ENCODE measurements at regions not wholly inside any gene's neighbourhood (a gene's known extent, or its start where the extent isn't known, plus 50 kb on each side); places are given as distances from the start of the nearest gene placed in this dataset.
"Not testable (repeated sequence)": the region's sequence is repeated elsewhere in the genome, so short reads cannot be mapped to it uniquely, and the experiment has no call there.

DNA sequence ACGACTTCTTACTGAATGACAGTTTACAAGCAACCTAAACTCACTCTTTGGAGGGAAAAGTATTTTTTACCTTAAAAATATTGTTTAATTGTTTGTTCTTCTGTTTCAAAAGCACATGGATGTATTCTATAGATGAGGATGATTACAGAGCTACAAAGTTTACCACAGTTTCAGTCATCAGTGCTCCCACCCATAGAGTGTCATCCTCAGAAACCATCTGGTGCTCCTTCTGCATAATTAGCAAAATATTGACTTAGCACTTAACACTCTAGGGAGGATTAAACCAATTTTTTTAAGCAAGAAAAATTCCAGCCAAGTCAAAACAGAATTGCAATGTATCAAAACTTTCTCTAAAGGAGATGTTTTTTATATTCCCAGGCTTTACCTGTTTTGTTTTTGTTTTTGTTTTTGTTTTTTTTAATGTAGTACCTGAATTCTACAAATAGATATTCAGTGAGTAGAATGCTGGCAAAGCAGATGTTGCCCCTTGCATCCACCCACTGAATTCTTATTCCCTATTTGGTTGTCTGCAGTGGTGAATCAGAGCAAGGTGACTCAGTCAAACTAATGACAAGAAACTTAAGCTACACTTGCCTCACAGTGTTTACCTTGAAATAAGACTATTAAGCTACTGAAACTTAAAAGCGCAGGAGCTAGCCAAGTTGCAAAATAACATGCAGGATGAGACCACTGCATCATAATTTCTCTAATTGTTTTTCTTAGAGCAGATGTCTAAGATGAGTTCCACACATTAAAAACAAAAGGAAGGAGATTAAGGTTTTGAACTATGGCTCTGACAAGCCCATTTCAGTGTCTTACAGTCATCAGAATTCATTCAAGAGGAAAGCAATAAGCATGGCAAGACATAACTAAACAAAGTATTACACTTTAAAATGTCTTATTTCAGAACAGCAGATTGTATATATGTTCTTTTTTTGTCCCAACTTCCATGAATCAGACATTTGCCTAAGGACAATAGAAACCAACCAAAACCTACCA lies 155.1 kb upstream of the SOX6 start:
- DNase-seq (ENCODE audit: low spot score, unreplicated experiment), result no peak
- peaks cover 5% of the 10 kb centered on the region for H3K36me3 Mint-ChIP-seq (ENCODE audit: insufficient read depth)
- no peak overlapping the region for H3K27ac Mint-ChIP-seq
- H3K27me3 Mint-ChIP-seq, result no peaks in the 10 kb centered on the region
- H3K4me3 Mint-ChIP-seq (ENCODE audit: low read depth), result no peak overlapping the region
- H3K9me3 Mint-ChIP-seq (ENCODE audit: low read depth), result peaks cover 4% of the 10 kb centered on the region
- no peaks in the 10 kb centered on the region for H3K4me1 Mint-ChIP-seq (ENCODE audit: low read depth)
- TF ChIP-seq, protein P1, sequence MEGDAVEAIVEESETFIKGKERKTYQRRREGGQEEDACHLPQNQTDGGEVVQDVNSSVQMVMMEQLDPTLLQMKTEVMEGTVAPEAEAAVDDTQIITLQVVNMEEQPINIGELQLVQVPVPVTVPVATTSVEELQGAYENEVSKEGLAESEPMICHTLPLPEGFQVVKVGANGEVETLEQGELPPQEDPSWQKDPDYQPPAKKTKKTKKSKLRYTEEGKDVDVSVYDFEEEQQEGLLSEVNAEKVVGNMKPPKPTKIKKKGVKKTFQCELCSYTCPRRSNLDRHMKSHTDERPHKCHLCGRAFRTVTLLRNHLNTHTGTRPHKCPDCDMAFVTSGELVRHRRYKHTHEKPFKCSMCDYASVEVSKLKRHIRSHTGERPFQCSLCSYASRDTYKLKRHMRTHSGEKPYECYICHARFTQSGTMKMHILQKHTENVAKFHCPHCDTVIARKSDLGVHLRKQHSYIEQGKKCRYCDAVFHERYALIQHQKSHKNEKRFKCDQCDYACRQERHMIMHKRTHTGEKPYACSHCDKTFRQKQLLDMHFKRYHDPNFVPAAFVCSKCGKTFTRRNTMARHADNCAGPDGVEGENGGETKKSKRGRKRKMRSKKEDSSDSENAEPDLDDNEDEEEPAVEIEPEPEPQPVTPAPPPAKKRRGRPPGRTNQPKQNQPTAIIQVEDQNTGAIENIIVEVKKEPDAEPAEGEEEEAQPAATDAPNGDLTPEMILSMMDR (IDR thresholded peaks at IDR 0.05; ENCODE audit: unreplicated experiment), result no peak

DNA sequence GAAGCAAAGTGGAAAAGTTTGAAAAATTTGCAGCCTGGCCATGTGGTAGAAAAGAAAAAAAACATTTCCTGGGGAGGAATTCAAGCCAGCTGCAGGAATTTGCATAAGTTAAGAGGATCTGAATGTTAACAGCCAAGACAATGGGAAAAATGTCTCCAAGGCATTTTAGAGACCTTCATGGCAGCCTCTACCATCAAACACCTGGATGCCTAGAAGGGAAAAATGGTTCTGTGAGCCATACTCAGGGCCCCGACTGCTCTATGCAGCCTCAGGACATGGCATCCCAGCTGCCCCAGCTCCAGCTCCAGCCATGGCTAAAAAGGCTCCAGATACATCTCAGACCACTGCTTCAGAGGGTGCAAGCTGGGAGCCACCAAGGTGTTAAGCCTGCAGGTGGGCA lies 149.1 kb upstream of the SOX6 start:
- Mint-ChIP-seq H3K9me3 (ENCODE audit: low read depth) (peaks cover 28% of the 10 kb centered on the region), H3K27me3 (no peaks in the 10 kb centered on the region), H3K36me3 (ENCODE audit: insufficient read depth) (peaks cover 8% of the 10 kb centered on the region), H3K27ac (no peak overlapping the region), H3K4me1 (ENCODE audit: low read depth) (no peaks in the 10 kb centered on the region), H3K4me3 (ENCODE audit: low read depth) (no peak overlapping the region)
- TF ChIP-seq, protein P1 (IDR thresholded peaks at IDR 0.05; ENCODE audit: unreplicated experiment), result no peak
- no peak for DNase-seq (ENCODE audit: low spot score, unreplicated experiment)

- not testable (repeated sequence) for H3K27ac Mint-ChIP-seq; H3K4me3 Mint-ChIP-seq (ENCODE audit: low read depth); H3K36me3 Mint-ChIP-seq (ENCODE audit: insufficient read depth); H3K4me1 Mint-ChIP-seq (ENCODE audit: low read depth); DNase-seq (ENCODE audit: low spot score, unreplicated experiment); H3K27me3 Mint-ChIP-seq
- peaks cover 34% of the 10 kb centered on the region for H3K9me3 Mint-ChIP-seq (ENCODE audit: low read depth)
These were observed 147.5 kb upstream of the SOX6 start for GRCh38 chr11:16503891-16504290.

GRCh38 chr11:16494918-16495691 lies 138.8 kb upstream of the SOX6 start:
- no peak overlapping the region for H3K4me3 Mint-ChIP-seq (ENCODE audit: low read depth)

DNA sequence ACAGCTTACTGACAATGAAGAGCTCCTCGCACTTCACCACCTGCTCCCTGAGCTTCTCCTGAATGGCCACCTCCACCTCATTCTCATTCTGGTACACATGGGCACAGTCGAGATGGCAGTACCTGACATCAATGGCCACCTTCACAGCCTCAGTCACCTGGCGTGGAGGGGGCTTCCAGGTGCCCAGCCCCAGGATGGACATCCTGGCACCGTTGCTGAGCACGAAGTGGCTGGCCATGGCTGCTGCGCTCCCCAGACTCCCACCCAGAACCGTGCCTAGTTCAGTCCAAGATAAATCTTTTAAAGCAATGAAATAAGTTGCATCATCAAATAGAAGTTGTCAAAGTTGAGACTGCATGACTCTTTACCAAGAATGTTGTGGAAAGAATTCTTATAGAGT lies 128.1 kb upstream of the SOX6 start:
- TF ChIP-seq, protein P1 (IDR thresholded peaks at IDR 0.05; ENCODE audit: unreplicated experiment), result no peak
- H3K9me3 Mint-ChIP-seq (ENCODE audit: low read depth), result no peaks in the 10 kb centered on the region
- no peak overlapping the region for H3K4me3 Mint-ChIP-seq (ENCODE audit: low read depth)
- H3K4me1 Mint-ChIP-seq (ENCODE audit: low read depth), result no peaks in the 10 kb centered on the region
- DNase-seq (ENCODE audit: low spot score, unreplicated experiment), result no peak
- no peaks in the 10 kb centered on the region for H3K36me3 Mint-ChIP-seq (ENCODE audit: insufficient read depth)
- H3K27ac Mint-ChIP-seq, result no peak overlapping the region
- H3K27me3 Mint-ChIP-seq, result no peaks in the 10 kb centered on the region

More at GRCh38 chr11:16494918-16495691, 138.8 kb upstream of the SOX6 start:
- Mint-ChIP-seq H3K27ac (no peak overlapping the region), H3K27me3 (no peaks in the 10 kb centered on the region), H3K4me1 (ENCODE audit: low read depth) (no peaks in the 10 kb centered on the region), H3K36me3 (ENCODE audit: insufficient read depth) (peaks cover 6% of the 10 kb centered on the region), H3K9me3 (ENCODE audit: low read depth) (peaks cover 18% of the 10 kb centered on the region)
- DNase-seq (ENCODE audit: low spot score, unreplicated experiment), result no peak
- TF ChIP-seq, protein P1 (IDR thresholded peaks at IDR 0.05; ENCODE audit: unreplicated experiment), result no peak

All from progenitor cell of endocrine pancreas (in vitro differentiated cells).